Hepatocyte (in vitro differentiated cells): ENCODE measurements at regions not wholly inside any gene's neighbourhood (a gene's known extent, or its start where the extent isn't known, plus 50 kb on each side); places are given as distances from the start of the nearest gene placed in this dataset.

Experiments used
- EZH2 ChIP-seq: fragments of 200-600 bp; sonication (generic); IDR thresholded peaks from 2 replicates; pipeline ENCODE4 v1.6.1; 2016; ENCODE audit warnings: antibody characterized with exemption, mild to moderate bottlenecking, borderline replicate concordance
- EZH2phosphoT487 ChIP-seq: fragments of 200-600 bp; sonication (generic); IDR thresholded peaks from one replicate; pipeline ENCODE4 v1.6.1; 2018; ENCODE audit warnings: antibody characterized with exemption, mild to moderate bottlenecking, low read depth, moderate library complexity; ENCODE audit not compliant: unreplicated experiment, severe bottlenecking
- TF ChIP-seq, protein P1 (sequence below): fragments of 200-600 bp; sonication (generic); IDR thresholded peaks from 2 replicates; pipeline ENCODE4 v1.5.1; 2016; ENCODE audit warnings: antibody characterized with exemption, mild to moderate bottlenecking; ENCODE audit not compliant: poor library complexity

DNA sequence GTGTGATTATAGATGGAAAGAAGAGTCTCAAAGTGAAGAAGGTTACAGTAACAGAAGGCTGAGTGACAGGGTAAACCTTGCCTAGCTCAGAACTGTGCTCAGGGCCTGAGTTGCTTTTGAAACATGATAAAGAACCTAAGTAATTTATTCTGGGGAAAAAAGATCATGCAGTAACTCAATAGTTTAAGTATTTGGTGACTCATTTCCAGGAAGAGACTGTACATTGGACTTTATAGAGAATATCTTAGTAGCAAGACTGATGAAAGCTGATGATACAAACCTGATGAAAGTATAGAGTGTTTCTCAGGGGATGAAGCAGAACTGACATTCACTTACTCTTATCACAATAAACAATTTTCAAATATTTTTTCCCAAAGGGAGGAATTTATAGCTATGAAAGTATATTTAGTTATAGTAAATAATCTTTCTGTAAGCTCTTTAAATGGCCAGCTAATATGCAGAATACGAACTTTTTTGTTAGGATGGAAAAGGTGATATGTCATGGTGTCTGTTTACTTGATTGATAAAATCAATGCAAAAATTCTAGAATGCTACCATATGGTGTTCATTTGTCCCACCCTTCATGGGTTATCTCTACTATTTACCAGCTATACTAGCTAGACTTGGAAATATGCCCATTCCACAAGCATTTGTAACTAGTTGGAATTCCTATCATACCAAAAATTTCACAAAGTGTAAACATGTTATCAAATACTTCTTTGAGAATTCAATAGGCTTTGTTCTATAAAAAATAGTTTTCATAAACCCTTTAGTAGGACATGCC is 1265.5 kb upstream of the ACVR2A start:
- TF ChIP-seq, protein P1, sequence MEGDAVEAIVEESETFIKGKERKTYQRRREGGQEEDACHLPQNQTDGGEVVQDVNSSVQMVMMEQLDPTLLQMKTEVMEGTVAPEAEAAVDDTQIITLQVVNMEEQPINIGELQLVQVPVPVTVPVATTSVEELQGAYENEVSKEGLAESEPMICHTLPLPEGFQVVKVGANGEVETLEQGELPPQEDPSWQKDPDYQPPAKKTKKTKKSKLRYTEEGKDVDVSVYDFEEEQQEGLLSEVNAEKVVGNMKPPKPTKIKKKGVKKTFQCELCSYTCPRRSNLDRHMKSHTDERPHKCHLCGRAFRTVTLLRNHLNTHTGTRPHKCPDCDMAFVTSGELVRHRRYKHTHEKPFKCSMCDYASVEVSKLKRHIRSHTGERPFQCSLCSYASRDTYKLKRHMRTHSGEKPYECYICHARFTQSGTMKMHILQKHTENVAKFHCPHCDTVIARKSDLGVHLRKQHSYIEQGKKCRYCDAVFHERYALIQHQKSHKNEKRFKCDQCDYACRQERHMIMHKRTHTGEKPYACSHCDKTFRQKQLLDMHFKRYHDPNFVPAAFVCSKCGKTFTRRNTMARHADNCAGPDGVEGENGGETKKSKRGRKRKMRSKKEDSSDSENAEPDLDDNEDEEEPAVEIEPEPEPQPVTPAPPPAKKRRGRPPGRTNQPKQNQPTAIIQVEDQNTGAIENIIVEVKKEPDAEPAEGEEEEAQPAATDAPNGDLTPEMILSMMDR: no peak
- no peak for TF ChIP-seq EZH2phosphoT487
- no peak for TF ChIP-seq EZH2
